Naive thymus-derived CD8-positive, alpha-beta T cell (primary cell): ENCODE measurements at regions not wholly inside any gene's neighbourhood (a gene's known extent, or its start where the extent isn't known, plus 50 kb on each side); places are given as distances from the start of the nearest gene placed in this dataset.
A peak's percentile ranks its signal among the peaks of the same experiment; 100 is the strongest.
"Not testable (repeated sequence)": the region's sequence is repeated elsewhere in the genome, so short reads cannot be mapped to it uniquely, and the experiment has no call there.

ENCODE experiments used
- ATAC-seq, 2 donors: fragments of 150-1000 bp; cut with Tn5 transposase in 1 of 2; sonication (Bioruptor Pico), chemical (Tn5 transposase) in 1 of 2; 1 replicate in 1 of 2; 2 replicates in 1 of 2; pipeline ENCODE4 v1.10.0; 2021; ENCODE audit warnings: mild to moderate bottlenecking in 2 of 2, moderate library complexity in 2 of 2
- POLR2A ChIA-PET: fragments of 350-600 bp; sonication (Branson Sonifier 250); formaldehyde crosslinking; loops from one replicate; lab custom pipeline; 2021; ENCODE audit warnings: antibody characterized with exemption; lab: Charles Lee
- DNase-seq, 10 donors: peaks; one replicate each; pipeline versions ENCODE4 v3.0.0 to v3.0.0-alpha.2; 2020 to 2022
- H3K27ac Mint-ChIP-seq, 10 donors: one replicate each; pipeline ENCODE4 v1.8.0; 2020 to 2022; ENCODE audit warnings: mild to moderate bottlenecking in 10 of 10, mixed read lengths in 10 of 10, moderate library complexity in 4 of 10, inconsistent platforms in 1 of 10
- H3K27me3 Mint-ChIP-seq, 5 donors: one replicate each; pipeline ENCODE4 v1.8.0; 2021 to 2022; ENCODE audit warnings: mixed read lengths in 5 of 5
- H3K36me3 Mint-ChIP-seq, 3 donors: one replicate each; pipeline ENCODE4 v1.8.0; 2020 to 2022; ENCODE audit warnings: mixed read lengths in 3 of 3, mild to moderate bottlenecking in 2 of 3, inconsistent platforms in 1 of 3
- H3K4me1 Mint-ChIP-seq, 4 donors: one replicate each; pipeline ENCODE4 v1.8.0; 2021 to 2022; ENCODE audit warnings: mixed read lengths in 4 of 4
- H3K4me3 Mint-ChIP-seq, 10 donors: one replicate each; pipeline ENCODE4 v1.8.0; 2020 to 2022; ENCODE audit warnings: mild to moderate bottlenecking in 10 of 10, mixed read lengths in 10 of 10, moderate library complexity in 6 of 10, inconsistent platforms in 1 of 10
- H3K9me3 Mint-ChIP-seq, 9 donors: one replicate each; pipeline ENCODE4 v1.8.0; 2020 to 2022; ENCODE audit warnings: mixed read lengths in 9 of 9, mild to moderate bottlenecking in 3 of 9, inconsistent platforms in 1 of 9, moderate library complexity in 1 of 9

- Mint-ChIP-seq H3K27me3 (peaks cover 0 to 3% (median 0%) of the 10 kb centered on the region in 5 donors), H3K4me1 (peaks cover 0 to 3% (median 0%) of the 10 kb centered on the region in 4 donors), H3K9me3 (peaks cover 0 to 2% (median 0%) of the 10 kb centered on the region in 9 donors), H3K36me3 (no peaks in the 10 kb centered on the region), H3K4me3 (no peak overlapping the region), H3K27ac (no peak overlapping the region)
- ATAC-seq (no peak), DNase-seq (no peak)
- POLR2A ChIA-PET, result no interaction called here
Observed at GRCh38 chr11:110858547-110858921, 146.3 kb upstream of the ARHGAP20 start.

GRCh38 chr11:110857892-110858546 is 145.8 kb upstream of the ARHGAP20 start:
- POLR2A ChIA-PET, result no interaction called here
- no peak for DNase-seq
- ATAC-seq, result no peak
- Mint-ChIP-seq H3K36me3 (no peaks in the 10 kb centered on the region), H3K4me1 (peaks cover 0 to 3% (median 0%) of the 10 kb centered on the region in 4 donors), H3K27me3 (peaks cover 0 to 3% (median 0%) of the 10 kb centered on the region in 5 donors), H3K4me3 (no peak overlapping the region), H3K27ac (peak overlapping the region in 1 of 10 donors; percentile 25), H3K9me3 (peaks cover 0 to 2% (median 0%) of the 10 kb centered on the region in 9 donors)

GRCh38 chr11:110856996-110857812 is 145.0 kb upstream of the ARHGAP20 start:
- Mint-ChIP-seq H3K9me3 (peaks cover 0 to 2% (median 0%) of the 10 kb centered on the region in 9 donors), H3K27ac (no peak overlapping the region), H3K4me1 (peaks cover 0 to 3% (median 0%) of the 10 kb centered on the region in 4 donors), H3K27me3 (peaks cover 0 to 3% (median 1%) of the 10 kb centered on the region in 5 donors), H3K36me3 (no peaks in the 10 kb centered on the region), H3K4me3 (no peak overlapping the region)
- POLR2A ChIA-PET, result no interaction called here
- no peak for DNase-seq
- no peak for ATAC-seq

- Mint-ChIP-seq H3K36me3 (peaks cover 0 to 4% (median 0%) of the 10 kb centered on the region in 3 donors), H3K4me3 (no peak overlapping the region), H3K27ac (no peak overlapping the region), H3K9me3 (peaks cover 0 to 2% (median 0%) of the 10 kb centered on the region in 9 donors), H3K27me3 (peaks cover 0 to 11% (median 5%) of the 10 kb centered on the region in 5 donors), H3K4me1 (peaks cover 0 to 3% (median 1%) of the 10 kb centered on the region in 4 donors)
- POLR2A ChIA-PET, result no interaction called here
- no peak for ATAC-seq
- no peak for DNase-seq
Observed at GRCh38 chr11:110856340-110856739, 144.1 kb upstream of the ARHGAP20 start.

- DNase-seq (no peak), ATAC-seq (no peak)
- no peak overlapping the region for H3K27ac Mint-ChIP-seq
- POLR2A ChIA-PET, result no interaction called here
- H3K4me1 Mint-ChIP-seq, result peaks cover 0 to 3% (median 1%) of the 10 kb centered on the region in 4 donors
- no peak overlapping the region for H3K4me3 Mint-ChIP-seq
- peaks cover 0 to 4% (median 0%) of the 10 kb centered on the region in 3 donors for H3K36me3 Mint-ChIP-seq
- H3K9me3 Mint-ChIP-seq, result peaks cover 0 to 2% (median 0%) of the 10 kb centered on the region in 9 donors
- peaks cover 0 to 21% (median 6%) of the 10 kb centered on the region in 5 donors for H3K27me3 Mint-ChIP-seq
Observed at GRCh38 chr11:110855191-110855590, 143.0 kb upstream of the ARHGAP20 start.

- ATAC-seq (no peak), DNase-seq (no peak)
- Mint-ChIP-seq H3K27ac (no peak overlapping the region), H3K9me3 (peaks cover 0 to 2% (median 0%) of the 10 kb centered on the region in 9 donors), H3K27me3 (peaks cover 0 to 21% (median 4%) of the 10 kb centered on the region in 5 donors), H3K36me3 (peaks cover 0 to 4% (median 0%) of the 10 kb centered on the region in 3 donors), H3K4me1 (peaks cover 0 to 3% (median 1%) of the 10 kb centered on the region in 4 donors), H3K4me3 (no peak overlapping the region)
- POLR2A ChIA-PET, result no interaction called here
Observed at GRCh38 chr11:110852921-110853490, 140.8 kb upstream of the ARHGAP20 start.

GRCh38 chr11:110850846-110851245 is 138.6 kb upstream of the ARHGAP20 start:
- Mint-ChIP-seq H3K4me3 (no peak overlapping the region), H3K27ac (no peak overlapping the region), H3K27me3 (peaks cover 0 to 21% (median 4%) of the 10 kb centered on the region in 5 donors), H3K9me3 (peaks cover 0 to 2% (median 0%) of the 10 kb centered on the region in 9 donors), H3K4me1 (peaks cover 0 to 2% (median 0%) of the 10 kb centered on the region in 4 donors), H3K36me3 (peaks cover 0 to 4% (median 0%) of the 10 kb centered on the region in 3 donors)
- ATAC-seq (no peak), DNase-seq (no peak)
- POLR2A ChIA-PET, result no interaction called here

- H3K4me1 Mint-ChIP-seq, H3K36me3 Mint-ChIP-seq, H3K27ac Mint-ChIP-seq, H3K4me3 Mint-ChIP-seq, POLR2A ChIA-PET, H3K27me3 Mint-ChIP-seq, ATAC-seq, DNase-seq: not testable (repeated sequence)
- peaks cover 0 to 17% (median 4%) of the 10 kb centered on the region in 9 donors for H3K9me3 Mint-ChIP-seq
Observed at GRCh38 chr11:110843053-110843452, 130.8 kb upstream of the ARHGAP20 start.

GRCh38 chr11:110838808-110839207 is 126.6 kb upstream of the ARHGAP20 start:
- ATAC-seq, result no peak
- POLR2A ChIA-PET, result no interaction called here
- peaks cover 0 to 5% (median 1%) of the 10 kb centered on the region in 4 donors for H3K4me1 Mint-ChIP-seq
- peak overlapping the region in 1 of 10 donors; percentile 38 for H3K27ac Mint-ChIP-seq
- peaks cover 0 to 3% (median 0%) of the 10 kb centered on the region in 5 donors for H3K27me3 Mint-ChIP-seq
- H3K9me3 Mint-ChIP-seq, result peaks cover 0 to 12% (median 2%) of the 10 kb centered on the region in 9 donors
- H3K36me3 Mint-ChIP-seq, result peaks cover 0 to under 1% (median 0%) of the 10 kb centered on the region in 3 donors
- H3K4me3 Mint-ChIP-seq, result no peak overlapping the region
- DNase-seq, result no peak

- Mint-ChIP-seq H3K27ac (no peak overlapping the region), H3K9me3 (peaks cover 0 to 4% (median 0%) of the 10 kb centered on the region in 9 donors), H3K27me3 (peaks cover 0 to 3% (median 0%) of the 10 kb centered on the region in 5 donors), H3K4me1 (peaks cover 0 to 5% (median 1%) of the 10 kb centered on the region in 4 donors), H3K4me3 (no peak overlapping the region), H3K36me3 (no peaks in the 10 kb centered on the region)
- POLR2A ChIA-PET, result no interaction called here
- no peak for DNase-seq
- ATAC-seq, result no peak
Observed at GRCh38 chr11:110837603-110838002, 125.4 kb upstream of the ARHGAP20 start.

GRCh38 chr11:110835106-110835505 is 122.9 kb upstream of the ARHGAP20 start:
- no peaks in the 10 kb centered on the region for H3K36me3 Mint-ChIP-seq
- ATAC-seq, result no peak
- no peak overlapping the region for H3K27ac Mint-ChIP-seq
- DNase-seq, result no peak
- H3K4me1 Mint-ChIP-seq, result peaks cover 0 to 5% (median 1%) of the 10 kb centered on the region in 4 donors
- H3K27me3 Mint-ChIP-seq, result peaks cover 0 to 3% (median 0%) of the 10 kb centered on the region in 5 donors
- POLR2A ChIA-PET, result no interaction called here
- no peak overlapping the region for H3K4me3 Mint-ChIP-seq
- no peaks in the 10 kb centered on the region for H3K9me3 Mint-ChIP-seq

GRCh38 chr11:110833033-110833484 is 120.8 kb upstream of the ARHGAP20 start:
- Mint-ChIP-seq H3K27me3 (no peaks in the 10 kb centered on the region), H3K9me3 (no peaks in the 10 kb centered on the region), H3K27ac (no peak overlapping the region), H3K36me3 (no peaks in the 10 kb centered on the region), H3K4me1 (peaks cover 0 to 4% (median under 1%) of the 10 kb centered on the region in 4 donors), H3K4me3 (no peak overlapping the region)
- ATAC-seq, result no peak
- DNase-seq, result no peak
- POLR2A ChIA-PET, result no interaction called here
